ENCODE measurements at regions not wholly inside any gene's neighbourhood (a gene's known extent, or its start where the extent isn't known, plus 50 kb on each side); places are given as distances from the start of the nearest gene placed in this dataset.
A peak's percentile ranks its signal among the peaks of the same experiment; 100 is the strongest.

GRCh38 chr5:101024299-101024698, 121.2 kb upstream of the ST8SIA4 start:
- H2AFZ ChIP-seq (ENCODE audit: low read length): no peak overlapping the region
- no peaks in the 10 kb centered on the region for H3K27me3 ChIP-seq (ENCODE audit: insufficient read depth, low read length)
- H3K79me2 ChIP-seq (ENCODE audit: insufficient read depth, low read length): no peaks in the 10 kb centered on the region
- H3K27ac ChIP-seq (ENCODE audit: low read depth, low read length, poor library complexity, severe bottlenecking): no peak overlapping the region
- no peaks in the 10 kb centered on the region for H3K4me1 ChIP-seq (ENCODE audit: insufficient read depth, low read length, severe bottlenecking)
- H3K9me2 ChIP-seq (ENCODE audit: low read depth, low read length): no peaks in the 10 kb centered on the region
- H3K4me3 ChIP-seq (ENCODE audit: low read depth, low read length, poor library complexity, severe bottlenecking): no peak overlapping the region
- H3K9ac ChIP-seq (ENCODE audit: low read length): no peak overlapping the region
- no peaks in the 10 kb centered on the region for H3F3A ChIP-seq (ENCODE audit: insufficient read depth, low read length)
- H4K20me1 ChIP-seq (ENCODE audit: insufficient read depth, low read length): no peaks in the 10 kb centered on the region
- no peaks in the 10 kb centered on the region for H3K9me3 ChIP-seq (ENCODE audit: low read length)
- H3K4me2 ChIP-seq (ENCODE audit: low read length): no peak overlapping the region
- no peaks in the 10 kb centered on the region for H3K36me3 ChIP-seq (ENCODE audit: insufficient read depth, low read length)
- TF ChIP-seq EZH2 (IDR thresholded peaks at IDR 0.05; ENCODE audit: borderline replicate concordance, low read length) (no peak), CTCF (IDR thresholded peaks at IDR 0.05; ENCODE audit: low read length) (no peak)

GRCh38 chr5:101018299-101018698, 115.2 kb upstream of the ST8SIA4 start:
- Histone ChIP-seq H4K20me1 (ENCODE audit: insufficient read depth, low read length) (no peaks in the 10 kb centered on the region), H3K4me1 (ENCODE audit: insufficient read depth, low read length, severe bottlenecking) (no peaks in the 10 kb centered on the region), H3K79me2 (ENCODE audit: insufficient read depth, low read length) (no peaks in the 10 kb centered on the region), H3K4me2 (ENCODE audit: low read length) (no peak overlapping the region), H3K9me3 (ENCODE audit: low read length) (no peaks in the 10 kb centered on the region), H3K27me3 (ENCODE audit: insufficient read depth, low read length) (no peaks in the 10 kb centered on the region), H3K9ac (ENCODE audit: low read length) (no peak overlapping the region), H3F3A (ENCODE audit: insufficient read depth, low read length) (no peaks in the 10 kb centered on the region), H3K27ac (ENCODE audit: low read depth, low read length, poor library complexity, severe bottlenecking) (no peak overlapping the region), H3K9me2 (ENCODE audit: low read depth, low read length) (no peaks in the 10 kb centered on the region), H2AFZ (ENCODE audit: low read length) (no peak overlapping the region), H3K36me3 (ENCODE audit: insufficient read depth, low read length) (no peaks in the 10 kb centered on the region), H3K4me3 (ENCODE audit: low read depth, low read length, poor library complexity, severe bottlenecking) (no peak overlapping the region)
- no peak for TF ChIP-seq EZH2 (IDR thresholded peaks at IDR 0.05; ENCODE audit: borderline replicate concordance, low read length)

- Histone ChIP-seq H3K36me3 (ENCODE audit: insufficient read depth, low read length) (no peaks in the 10 kb centered on the region), H3K27me3 (ENCODE audit: insufficient read depth, low read length) (no peaks in the 10 kb centered on the region), H3K9me2 (ENCODE audit: low read depth, low read length) (no peaks in the 10 kb centered on the region), H3K4me2 (ENCODE audit: low read length) (no peak overlapping the region), H3K4me3 (ENCODE audit: low read depth, low read length, poor library complexity, severe bottlenecking) (no peak overlapping the region), H3K27ac (ENCODE audit: low read depth, low read length, poor library complexity, severe bottlenecking) (no peak overlapping the region), H3F3A (ENCODE audit: insufficient read depth, low read length) (no peaks in the 10 kb centered on the region), H3K9me3 (ENCODE audit: low read length) (no peaks in the 10 kb centered on the region), H3K9ac (ENCODE audit: low read length) (no peak overlapping the region), H3K79me2 (ENCODE audit: insufficient read depth, low read length) (no peaks in the 10 kb centered on the region), H3K4me1 (ENCODE audit: insufficient read depth, low read length, severe bottlenecking) (no peaks in the 10 kb centered on the region), H4K20me1 (ENCODE audit: insufficient read depth, low read length) (no peaks in the 10 kb centered on the region), H2AFZ (ENCODE audit: low read length) (no peak overlapping the region)
- TF ChIP-seq EZH2 (IDR thresholded peaks at IDR 0.05; ENCODE audit: borderline replicate concordance, low read length): no peak
- 0 out of 2 replicates have a peak, but pooled peaks have one; percentile 19 for TF ChIP-seq CTCF (IDR thresholded peaks at IDR 0.05; ENCODE audit: low read length)
Observed at GRCh38 chr5:101012880-101013279, 109.8 kb upstream of the ST8SIA4 start.

- Histone ChIP-seq H3K79me2 (ENCODE audit: insufficient read depth, low read length) (no peaks in the 10 kb centered on the region), H4K20me1 (ENCODE audit: insufficient read depth, low read length) (no peaks in the 10 kb centered on the region), H3F3A (ENCODE audit: insufficient read depth, low read length) (no peaks in the 10 kb centered on the region), H3K27ac (ENCODE audit: low read depth, low read length, poor library complexity, severe bottlenecking) (no peak overlapping the region), H3K9me2 (ENCODE audit: low read depth, low read length) (no peaks in the 10 kb centered on the region), H2AFZ (ENCODE audit: low read length) (no peak overlapping the region), H3K4me3 (ENCODE audit: low read depth, low read length, poor library complexity, severe bottlenecking) (no peak overlapping the region), H3K9me3 (ENCODE audit: low read length) (no peaks in the 10 kb centered on the region), H3K27me3 (ENCODE audit: insufficient read depth, low read length) (no peaks in the 10 kb centered on the region), H3K36me3 (ENCODE audit: insufficient read depth, low read length) (no peaks in the 10 kb centered on the region), H3K4me1 (ENCODE audit: insufficient read depth, low read length, severe bottlenecking) (no peaks in the 10 kb centered on the region), H3K9ac (ENCODE audit: low read length) (no peak overlapping the region), H3K4me2 (ENCODE audit: low read length) (no peak overlapping the region)
- TF ChIP-seq EZH2 (IDR thresholded peaks at IDR 0.05; ENCODE audit: borderline replicate concordance, low read length) (no peak), CTCF (IDR thresholded peaks at IDR 0.05; ENCODE audit: low read length) (no peak)
Observed at GRCh38 chr5:101009758-101010519, 106.9 kb upstream of the ST8SIA4 start.
